Putamen (tissue), 1 donor: ENCODE measurements at regions not wholly inside any gene's neighbourhood (a gene's known extent, or its start where the extent isn't known, plus 50 kb on each side); places are given as distances from the start of the nearest gene placed in this dataset.
"Not testable (repeated sequence)": the region's sequence is repeated elsewhere in the genome, so short reads cannot be mapped to it uniquely, and the experiment has no call there.

ENCODE experiments used
- DNase-seq: peaks from one replicate; pipeline ENCODE4 v3.0.0-alpha.2; 2016; ENCODE audit warnings: low spot score

DNA sequence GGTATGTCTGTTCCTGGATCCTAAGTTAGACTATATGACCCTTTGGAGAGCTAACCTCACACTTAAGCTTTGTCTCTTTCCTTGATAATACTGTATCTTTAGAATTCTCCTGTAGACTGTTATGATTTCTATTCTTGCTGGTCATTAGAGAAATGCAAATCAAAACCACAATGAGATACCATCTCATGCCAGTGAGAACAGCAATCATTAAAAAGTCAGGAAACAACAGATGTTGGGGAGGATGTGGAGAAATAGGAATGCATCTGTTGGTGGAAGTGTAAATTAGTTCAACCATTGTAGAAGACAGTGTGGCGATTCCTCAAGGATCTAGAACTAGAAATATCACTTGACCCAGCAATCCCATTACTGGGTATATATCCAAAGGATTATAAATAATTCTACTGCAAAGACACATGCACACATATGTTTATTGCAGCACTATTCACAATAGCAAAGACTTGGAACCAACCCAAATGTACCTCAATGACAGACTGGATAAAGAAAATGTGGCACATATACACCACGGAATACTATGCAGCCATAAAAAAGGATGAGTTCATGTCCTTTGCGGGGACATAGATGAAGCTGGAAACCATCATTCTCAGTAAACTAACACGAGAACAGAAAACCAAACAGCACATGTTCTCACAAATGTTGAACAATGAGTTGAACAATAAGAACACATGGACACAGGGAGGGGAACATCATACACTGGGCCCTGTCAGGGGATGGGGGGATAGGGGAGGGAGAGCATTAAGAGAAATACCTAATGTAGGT, 867.8 kb upstream of the ADGRB3 start:
- not testable (repeated sequence) for DNase-seq

DNA sequence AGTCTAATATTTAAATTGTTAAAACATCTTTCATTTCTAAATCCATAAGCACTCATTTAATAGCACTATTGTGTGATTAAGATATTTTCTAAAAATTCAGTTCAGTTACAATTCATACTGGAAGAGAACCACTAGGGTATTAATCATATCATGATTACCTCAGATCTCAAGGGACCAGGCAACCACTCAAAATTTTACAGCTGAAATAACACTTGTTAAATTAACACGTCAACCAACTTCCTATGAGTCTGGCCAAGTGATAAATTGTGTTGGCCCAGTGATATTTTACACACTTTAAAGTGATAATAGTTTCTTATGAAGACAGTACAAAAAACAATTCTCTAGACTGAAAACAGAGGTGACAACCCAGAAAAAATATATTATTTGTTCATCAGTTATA, 869.0 kb upstream of the ADGRB3 start:
- no peak for DNase-seq

DNA sequence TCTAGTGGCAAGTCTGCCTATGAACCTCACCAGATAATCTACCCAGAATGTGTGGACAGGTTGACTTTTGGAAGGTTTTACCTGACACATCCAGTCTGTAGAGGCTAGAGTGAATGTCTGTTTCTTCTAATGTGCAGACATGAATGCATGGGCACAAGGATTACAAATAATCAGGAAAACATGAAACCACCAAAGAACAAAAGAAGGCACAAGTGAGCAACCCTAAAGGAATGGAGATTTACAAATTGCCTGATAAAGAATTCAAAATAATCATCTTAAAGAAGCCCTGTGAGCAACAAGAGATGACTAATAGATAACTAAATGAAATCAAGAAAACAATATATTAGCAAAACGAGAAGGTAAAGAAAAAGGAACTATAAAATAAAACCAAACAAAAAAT, 876.1 kb upstream of the ADGRB3 start:
- DNase-seq: no peak

DNA sequence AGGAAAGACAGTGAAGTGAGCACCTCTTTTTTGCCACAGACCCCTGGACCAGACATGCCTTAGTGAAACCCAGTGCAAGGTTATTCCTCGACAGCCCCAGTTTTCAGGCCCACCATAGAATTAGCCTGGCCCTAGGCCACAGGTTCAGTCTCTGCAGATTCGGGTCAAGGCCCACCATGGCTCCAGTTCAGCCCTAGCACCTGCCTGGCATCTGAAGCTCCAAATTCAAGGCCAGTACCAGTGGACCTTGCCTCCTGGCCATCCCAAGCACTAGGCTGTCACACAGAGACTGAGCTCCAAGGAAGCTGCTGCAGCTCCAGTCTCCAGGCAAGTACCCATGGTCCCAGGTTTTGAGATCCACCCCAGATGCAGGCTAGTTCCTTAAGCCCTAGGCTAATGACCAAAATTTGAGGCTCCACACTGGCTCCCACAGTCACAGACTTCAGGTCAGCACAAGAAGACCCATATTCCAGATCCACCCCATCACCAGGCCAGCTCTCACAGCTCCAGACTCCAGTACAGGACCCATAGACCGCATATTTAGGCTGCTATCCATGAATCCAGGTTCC, 877.5 kb upstream of the ADGRB3 start:
- no peak for DNase-seq

DNA sequence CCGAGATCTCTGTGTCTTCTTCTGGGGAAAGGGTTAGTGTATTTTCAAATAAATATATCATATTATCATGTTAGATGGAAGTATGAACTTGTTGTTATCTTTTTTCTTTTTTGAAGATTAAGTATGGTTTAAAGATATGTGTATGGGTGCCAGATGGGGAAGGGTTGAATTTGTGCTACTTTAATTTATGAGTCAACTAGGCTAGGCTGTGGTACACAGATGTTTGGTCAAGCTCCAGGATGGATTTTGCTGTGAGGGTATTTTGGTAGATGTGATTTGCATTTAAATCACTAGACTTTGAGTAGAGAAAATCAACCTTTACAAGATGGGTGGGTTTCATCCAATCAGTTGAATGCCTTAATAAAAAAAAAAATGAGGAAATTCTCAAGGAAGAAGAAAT, 886.6 kb upstream of the ADGRB3 start:
- no peak for DNase-seq

DNA sequence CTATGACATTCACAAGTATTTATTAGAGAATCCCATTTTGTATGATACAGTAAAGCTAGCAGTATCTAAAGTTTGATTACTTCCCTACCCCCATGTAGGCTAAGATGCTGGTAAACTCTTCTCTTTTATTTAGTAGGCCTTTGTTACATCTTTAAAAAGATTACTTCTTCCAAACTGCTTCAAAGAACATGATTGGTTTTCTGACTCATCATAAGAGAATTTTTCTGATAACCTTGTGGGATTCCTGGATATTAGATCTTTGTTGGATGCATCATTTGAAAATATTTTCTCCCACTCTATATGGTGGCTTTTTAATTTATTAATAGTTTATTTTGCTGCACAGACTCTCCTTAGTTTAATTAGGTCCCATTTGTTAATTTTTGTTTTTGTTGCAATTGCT, 898.3 kb upstream of the ADGRB3 start:
- no peak for DNase-seq

DNA sequence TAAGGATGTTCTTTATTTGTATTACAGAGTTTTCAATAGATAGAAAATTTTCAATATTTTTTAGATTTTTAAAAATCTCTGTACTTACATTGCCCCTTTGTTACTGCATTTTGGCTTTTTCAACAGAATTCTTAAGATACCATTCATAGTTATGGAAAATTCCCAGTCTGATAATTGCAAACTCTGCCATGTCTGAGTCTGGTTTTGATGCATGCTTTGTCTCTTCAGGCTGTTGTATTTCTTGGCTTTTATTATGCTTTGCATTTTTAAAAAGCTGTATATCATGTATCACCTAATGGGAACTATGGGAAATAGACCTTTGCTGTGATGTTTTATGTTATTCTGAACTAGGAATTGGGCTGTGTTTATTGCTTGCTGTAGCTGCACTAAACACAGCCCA, 898.9 kb upstream of the ADGRB3 start:
- no peak for DNase-seq

DNA sequence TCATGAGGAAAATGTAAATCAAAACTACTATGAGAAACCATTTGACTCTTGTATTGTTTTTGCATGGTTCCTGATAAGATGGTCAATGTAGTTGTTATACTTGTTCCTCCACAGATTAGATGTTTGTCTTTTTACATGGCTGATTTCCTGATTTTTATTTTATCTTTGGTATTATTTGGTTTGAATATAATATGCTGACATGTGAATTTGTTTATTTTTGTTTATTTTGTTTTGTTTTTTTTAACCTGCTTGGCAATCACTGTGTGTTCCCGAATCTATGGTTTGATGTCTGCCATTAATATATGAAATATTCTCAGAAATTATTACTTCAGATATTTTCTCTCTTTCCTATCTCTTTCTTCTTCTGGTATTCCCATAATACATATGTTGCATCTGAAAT, 899.5 kb upstream of the ADGRB3 start:
- no peak for DNase-seq

DNA sequence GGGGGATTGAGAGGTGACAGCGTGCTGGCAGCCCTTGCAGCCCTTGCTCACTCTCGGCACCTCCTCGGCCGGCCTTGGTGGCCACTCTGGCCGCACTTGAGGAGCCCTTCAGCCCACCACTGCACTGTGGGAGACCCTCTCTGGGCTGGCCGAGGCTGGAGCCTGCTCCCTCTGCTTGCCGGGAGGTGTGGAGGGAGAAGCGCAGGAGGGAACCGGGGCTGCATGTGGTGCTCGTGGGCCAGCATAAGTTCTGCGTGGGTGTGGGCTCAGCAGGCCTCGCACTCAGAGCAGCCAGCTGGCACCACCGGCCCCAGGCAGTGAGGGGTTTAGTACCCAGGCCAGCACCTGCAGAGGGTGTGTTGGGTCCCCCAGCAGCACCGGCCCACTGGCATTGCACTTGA, 912.2 kb upstream of the ADGRB3 start:
- no peak for DNase-seq

DNA sequence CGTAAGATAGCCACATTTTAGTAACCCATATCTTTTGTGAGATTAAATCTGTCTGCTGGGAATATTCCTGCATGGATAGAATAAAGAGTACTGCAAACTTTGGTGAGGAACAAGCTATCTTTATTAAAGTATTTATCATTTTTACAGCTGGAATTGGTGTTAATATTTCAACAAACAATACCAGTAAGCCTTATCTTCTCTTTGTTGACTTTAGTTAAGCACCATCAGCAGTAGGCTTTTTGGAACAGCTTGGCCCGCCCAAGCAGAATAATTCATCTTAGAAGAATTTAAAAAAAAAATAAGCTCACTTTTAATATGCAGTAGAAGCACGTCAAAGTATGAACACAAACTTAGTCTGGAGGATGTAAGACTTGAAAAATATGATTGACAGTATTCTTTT, 917.8 kb upstream of the ADGRB3 start:
- no peak for DNase-seq

DNA sequence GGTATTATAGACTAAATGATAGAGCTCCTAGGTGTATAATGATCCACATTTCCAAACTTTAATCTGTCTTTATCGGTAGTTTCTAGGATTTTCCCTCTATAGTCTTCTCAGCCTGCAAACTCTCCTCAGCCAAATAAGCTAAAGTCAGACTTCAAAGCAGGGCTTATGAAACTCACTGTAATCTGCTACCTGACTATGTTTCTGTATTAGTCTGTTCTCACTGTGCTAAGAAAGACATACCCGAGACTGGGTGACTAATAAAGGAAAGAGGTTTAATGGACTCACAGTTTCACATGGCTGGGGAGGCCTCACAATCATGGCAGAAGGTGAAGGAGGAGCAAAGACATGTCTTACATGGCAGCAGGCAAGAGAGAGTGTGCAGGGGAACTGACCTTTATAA, 928.7 kb upstream of the ADGRB3 start:
- no peak for DNase-seq

DNA sequence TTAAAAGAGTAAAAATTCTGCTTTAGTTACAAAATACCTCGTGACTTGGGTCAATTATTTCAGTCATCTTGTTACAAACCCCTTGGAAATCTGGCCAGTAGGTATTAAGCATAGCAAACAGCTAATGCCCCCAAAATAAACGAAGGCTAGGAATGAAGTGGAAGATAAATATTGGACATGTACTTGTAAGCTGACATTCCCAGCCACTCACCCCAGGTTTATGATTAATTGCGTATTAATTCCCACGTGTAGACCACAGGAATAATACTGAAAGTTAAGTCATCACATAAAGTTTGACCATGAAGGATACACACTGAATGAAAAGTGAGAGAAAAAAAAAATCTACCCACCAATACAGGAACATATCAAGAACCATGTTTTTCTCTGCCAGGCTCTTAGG, 936.5 kb upstream of the ADGRB3 start:
- DNase-seq: no peak

DNA sequence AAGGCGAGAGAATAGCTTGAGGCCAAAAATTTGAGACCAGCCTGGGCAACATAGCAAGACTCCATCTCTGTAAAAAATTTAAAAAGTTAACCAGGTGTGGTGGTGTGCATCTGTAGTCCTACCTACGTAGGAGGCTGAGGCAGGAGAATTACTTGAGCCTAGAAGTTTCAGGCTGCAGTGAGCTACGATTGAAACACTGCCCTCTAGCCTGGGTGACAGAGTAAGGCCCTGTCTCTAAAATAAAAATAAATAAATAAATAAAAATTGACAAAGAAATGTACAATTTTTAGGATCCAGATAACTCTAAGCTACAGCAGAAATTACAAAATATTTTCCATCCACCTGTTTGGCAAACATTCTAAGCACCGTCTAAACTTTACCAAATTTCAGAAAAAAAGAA, 941.0 kb upstream of the ADGRB3 start:
- no peak for DNase-seq

DNA sequence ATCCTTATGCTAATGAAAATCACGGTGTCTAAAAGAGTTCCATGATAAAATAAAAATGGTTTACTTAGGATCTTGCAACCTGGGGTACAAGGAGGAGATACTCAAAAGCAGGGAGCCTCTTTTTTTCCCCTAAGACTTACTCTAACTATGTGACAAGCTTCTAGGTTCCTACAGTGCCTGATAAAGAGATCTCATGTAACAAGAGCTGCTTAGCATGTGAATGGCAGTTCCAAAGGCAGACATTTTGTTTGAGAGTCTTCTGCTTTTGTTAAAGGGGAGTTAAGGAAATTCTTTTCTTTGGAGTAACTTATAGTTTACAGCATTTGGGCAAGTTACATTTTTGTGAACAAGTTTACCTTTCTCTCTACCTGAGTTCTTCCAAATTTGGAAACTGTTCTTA, 945.8 kb upstream of the ADGRB3 start:
- no peak for DNase-seq

DNA sequence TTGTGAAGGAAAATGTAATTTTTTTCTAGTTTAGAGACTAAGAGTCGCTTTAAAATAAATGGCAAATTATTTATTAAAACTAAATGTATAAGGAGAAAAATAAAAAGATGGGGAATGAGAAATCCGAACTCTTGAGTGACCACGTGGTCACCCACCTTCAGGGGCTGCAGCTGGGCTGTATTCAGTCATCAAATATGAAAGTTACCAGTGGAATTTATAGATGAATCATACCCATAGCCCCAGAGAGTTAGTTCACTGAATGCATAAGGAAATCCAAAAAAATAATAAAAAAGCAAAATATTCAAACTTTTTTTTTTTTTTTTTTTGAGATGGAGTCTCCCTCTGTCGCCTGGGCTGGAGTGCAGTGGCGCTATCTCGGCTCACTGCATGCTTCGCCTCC, 947.7 kb upstream of the ADGRB3 start:
- no peak for DNase-seq

DNA sequence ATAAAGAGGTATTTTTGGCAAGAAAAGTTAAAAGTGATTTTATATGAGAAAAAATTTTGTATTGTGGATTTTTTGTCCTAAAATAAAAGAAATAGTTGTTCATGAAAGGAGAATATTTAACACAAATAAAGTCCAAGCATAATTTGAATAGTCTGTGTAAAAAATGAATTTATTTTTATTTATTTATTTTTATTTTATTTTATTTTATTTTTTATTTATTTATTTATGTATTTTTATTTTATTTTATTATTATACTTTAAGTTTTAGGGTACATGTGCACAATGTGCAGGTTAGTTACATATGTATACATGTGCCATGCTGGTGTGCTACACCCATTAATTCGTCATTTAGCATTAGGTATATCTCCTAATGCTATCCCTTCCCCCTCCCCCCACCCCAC, 948.9 kb upstream of the ADGRB3 start:
- DNase-seq: not testable (repeated sequence)

DNA sequence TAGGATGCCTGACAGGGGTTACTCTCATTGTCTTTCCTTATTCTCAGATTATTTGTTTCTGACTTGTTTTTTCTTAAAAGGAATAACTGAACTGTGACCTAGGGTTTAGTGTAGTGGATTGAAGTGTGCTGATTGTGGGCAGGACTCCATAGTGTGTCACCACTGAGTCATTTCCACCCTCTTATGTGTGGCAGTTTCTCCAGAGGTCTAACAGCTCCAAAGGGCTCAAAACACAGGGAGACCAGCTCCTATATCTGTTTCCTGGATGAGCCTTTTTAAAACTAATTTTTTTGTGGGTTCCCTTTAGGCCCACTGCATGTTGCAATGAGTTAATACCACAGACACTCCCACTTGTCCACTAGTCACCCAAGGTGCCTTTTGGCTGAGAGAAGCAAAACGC, 951.1 kb upstream of the ADGRB3 start:
- DNase-seq: no peak

DNA sequence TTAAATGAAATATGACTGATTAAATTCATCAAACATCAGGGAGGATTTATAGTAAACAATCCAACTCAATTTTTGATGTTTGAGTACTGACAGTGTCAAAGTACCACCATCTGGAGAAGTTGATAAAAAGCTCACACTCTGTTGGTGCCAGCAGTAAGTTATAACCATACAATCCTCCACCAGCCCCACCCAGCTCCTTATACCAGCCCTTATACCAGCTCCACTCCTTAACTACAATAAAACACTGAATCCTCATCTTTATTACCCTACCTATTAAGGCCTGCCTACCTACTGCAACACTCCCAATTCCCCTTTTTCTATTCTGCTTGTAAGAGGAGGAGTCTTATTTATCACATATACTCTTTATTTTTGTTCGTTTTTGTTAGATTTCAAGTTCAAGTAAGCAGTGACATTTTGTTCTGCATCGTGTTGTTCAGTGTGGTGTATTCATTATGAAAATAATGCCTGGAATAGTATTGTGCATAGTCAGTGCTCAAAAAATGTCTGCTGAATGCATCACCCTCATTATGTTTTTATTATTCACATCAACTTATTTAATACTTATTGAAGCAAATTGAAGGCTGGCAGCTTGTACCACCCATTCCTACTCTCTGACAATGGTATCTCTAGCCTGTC, 954.7 kb upstream of the ADGRB3 start:
- no peak for DNase-seq

DNA sequence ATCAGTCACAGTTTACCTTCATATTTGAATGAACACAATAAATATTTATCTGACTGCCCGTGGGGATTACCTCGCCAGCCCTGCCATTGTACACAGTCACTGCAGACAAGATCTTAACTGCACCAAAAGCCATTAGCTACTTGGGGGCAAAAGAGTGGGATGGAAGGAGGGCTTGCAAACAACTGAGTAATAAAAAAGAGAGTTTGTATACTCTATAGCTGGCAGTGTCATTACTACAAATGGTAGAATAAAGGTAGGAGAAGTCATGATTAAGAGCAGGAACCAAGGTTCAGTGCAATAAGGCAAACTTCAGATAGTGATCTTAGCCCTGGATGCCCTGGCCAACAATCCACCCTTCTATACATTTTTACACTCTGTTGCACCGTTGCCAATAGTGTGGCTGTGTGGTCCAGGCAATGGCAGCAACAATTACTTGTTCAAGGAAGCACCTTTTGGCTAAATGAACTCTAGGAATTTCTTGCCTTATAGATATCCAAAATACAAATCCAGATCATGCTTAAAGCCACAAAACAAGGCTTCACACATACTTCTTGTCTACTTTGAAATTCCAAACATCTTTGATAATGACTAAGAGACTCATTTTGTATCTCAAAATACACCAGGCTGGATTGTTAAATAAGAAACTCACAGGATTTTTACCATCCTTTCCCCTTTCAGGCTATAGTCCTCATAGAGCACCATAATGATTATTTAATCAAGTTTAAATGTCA, 955.4 kb upstream of the ADGRB3 start:
- no peak for DNase-seq

DNA sequence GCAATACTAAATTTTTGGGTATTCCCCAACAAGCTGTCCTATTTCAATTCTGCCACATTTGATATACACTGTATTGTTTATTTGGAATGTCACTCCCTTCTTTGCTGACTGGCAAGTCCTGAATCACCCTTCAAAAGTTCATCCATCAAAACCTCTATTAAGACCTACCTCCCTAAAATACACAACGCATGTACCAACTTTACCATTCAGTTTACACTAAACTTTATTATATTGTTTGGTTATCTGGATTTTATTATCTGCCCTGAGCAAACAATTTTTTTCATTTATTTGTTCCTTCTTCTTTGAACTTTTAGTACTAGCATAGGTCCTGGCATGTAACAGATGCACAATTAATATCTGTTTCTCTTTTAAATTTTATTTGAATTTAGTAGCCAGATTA, 958.2 kb upstream of the ADGRB3 start:
- no peak for DNase-seq

DNA sequence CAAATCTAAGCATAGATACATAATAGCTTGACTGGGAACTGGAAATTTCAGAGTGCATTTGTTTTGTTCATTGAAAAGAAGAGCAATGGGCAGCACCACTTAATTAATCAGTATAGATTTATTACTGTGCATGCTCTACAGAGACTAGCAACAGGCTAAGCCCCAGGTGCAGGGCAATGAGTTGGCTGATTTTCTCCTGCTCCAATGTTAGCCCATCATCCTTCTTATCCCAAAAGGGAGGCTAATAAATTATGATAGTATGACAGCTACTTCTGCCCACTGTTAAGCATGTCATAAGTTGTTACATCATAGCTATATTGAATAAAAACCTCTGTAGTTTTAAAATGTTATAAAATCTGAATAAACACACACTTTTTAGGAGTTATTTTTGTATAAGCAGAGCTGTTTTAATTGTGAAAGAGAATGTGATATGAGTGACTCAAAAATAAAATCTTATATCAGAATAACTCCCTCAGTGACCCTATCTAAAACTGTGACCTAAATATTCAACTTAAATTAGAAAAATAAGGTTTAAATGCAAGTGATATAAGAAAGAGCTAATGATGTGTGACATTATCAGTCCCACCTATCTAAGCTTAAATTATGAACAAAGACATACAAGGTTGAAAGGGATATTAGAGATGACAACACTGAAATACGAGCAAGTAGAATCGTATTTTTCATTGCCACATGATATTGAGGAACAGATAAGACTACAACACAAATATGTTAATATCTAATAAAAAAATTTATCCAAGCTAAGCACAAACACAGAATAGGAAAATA, 967.3 kb upstream of the ADGRB3 start:
- DNase-seq: no peak
